ENCODE measurements at regions not wholly inside any gene's neighbourhood (a gene's known extent, or its start where the extent isn't known, plus 50 kb on each side); places are given as distances from the start of the nearest gene placed in this dataset.

DNA sequence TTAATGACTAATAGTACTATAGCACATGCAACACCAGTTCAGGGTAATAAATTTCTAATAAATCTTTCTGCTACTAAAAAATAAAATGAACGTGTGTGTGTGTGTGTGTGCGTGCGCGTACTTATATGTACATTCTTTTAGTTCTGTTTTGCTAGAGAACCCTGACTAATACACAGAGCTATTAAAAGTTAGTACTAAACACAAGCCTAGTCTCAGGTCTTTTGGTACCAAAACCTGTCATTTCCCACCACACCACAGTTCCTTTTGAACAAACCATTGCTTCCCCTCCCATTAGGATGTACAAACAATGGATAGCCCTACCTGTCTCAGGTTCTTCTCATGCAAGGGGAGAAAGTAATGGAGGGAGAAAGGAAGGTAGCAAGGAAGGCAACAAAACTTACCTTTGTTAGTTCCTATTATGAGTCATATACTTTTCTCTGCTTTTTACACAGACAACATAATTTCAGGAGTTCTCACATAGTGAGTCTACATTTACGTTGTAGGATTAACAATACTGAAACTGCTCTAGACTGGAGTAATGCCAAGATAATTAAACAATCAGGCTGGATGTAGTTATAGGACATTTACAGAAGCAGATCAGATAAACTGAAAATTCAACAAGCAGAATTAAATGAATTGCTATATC is 427.2 kb downstream of the KCNJ3 start:
- H3K27ac ChIP-seq = no peak overlapping the region
- H3K36me3 ChIP-seq = no peaks in the 10 kb centered on the region
- H3K27me3 ChIP-seq = no peaks in the 10 kb centered on the region
- TF ChIP-seq, protein P1, sequence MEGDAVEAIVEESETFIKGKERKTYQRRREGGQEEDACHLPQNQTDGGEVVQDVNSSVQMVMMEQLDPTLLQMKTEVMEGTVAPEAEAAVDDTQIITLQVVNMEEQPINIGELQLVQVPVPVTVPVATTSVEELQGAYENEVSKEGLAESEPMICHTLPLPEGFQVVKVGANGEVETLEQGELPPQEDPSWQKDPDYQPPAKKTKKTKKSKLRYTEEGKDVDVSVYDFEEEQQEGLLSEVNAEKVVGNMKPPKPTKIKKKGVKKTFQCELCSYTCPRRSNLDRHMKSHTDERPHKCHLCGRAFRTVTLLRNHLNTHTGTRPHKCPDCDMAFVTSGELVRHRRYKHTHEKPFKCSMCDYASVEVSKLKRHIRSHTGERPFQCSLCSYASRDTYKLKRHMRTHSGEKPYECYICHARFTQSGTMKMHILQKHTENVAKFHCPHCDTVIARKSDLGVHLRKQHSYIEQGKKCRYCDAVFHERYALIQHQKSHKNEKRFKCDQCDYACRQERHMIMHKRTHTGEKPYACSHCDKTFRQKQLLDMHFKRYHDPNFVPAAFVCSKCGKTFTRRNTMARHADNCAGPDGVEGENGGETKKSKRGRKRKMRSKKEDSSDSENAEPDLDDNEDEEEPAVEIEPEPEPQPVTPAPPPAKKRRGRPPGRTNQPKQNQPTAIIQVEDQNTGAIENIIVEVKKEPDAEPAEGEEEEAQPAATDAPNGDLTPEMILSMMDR (IDR thresholded peaks at IDR 0.05) = no peak
- H3K4me1 ChIP-seq = no peaks in the 10 kb centered on the region
- intact Hi-C loops (cut with DNase I) = no loop called here
- no peak for DNase-seq (ENCODE audit: low spot score in 2 of 2)
- H3K4me3 ChIP-seq = no peak overlapping the region
- peaks cover 0 to 7% of the 10 kb centered on the region in 2 donors for H3K9me3 ChIP-seq

DNA sequence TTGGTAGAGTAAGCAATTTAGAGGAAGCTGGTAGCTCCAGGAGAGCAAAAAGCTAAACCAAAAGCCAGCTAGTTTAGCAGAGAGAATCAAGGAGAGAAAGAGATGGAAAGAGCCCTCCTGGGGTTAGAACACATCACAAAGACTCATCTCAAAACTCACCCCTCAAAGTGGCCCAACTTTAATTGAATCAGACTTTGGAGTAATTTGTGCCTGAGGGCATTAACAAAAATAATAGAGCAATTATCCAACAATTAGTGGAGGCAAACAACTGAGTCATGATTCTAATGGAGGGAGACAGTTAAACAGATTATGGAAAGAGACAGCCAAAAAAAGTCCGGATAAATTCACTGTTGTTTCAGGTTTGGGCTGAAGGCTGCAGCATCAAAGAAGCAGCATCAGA is 417.4 kb downstream of the KCNJ3 start:
- TF ChIP-seq, protein P1 (IDR thresholded peaks at IDR 0.05) = no peak
- no peak overlapping the region for H3K27ac ChIP-seq
- DNase-seq (ENCODE audit: low spot score in 2 of 2) = no peak

DNA sequence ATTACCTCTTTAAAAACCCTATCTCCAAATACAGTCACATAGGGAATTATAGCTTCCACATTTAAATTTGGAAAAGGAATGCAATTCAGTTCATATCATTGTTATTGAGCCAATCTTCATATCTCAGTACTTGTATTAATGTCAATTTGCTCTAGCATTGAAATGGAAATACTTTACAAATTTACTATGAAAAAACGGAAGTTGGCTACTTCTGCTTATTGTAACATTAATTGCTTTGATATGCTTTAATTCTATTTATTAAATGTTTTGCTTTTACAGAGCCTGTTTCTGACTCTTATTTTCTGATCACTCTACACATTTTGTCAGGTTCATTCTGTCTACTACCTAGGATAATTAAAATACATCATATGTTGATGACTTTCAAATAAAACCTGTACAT is 412.6 kb downstream of the KCNJ3 start:
- TF ChIP-seq, protein P1 (IDR thresholded peaks at IDR 0.05) = no peak
- no peak overlapping the region for H3K27ac ChIP-seq
- no peak for DNase-seq (ENCODE audit: low spot score in 2 of 2)
- no peak overlapping the region for H3K4me3 ChIP-seq
- intact Hi-C loops (cut with DNase I) = no loop called here
- H3K36me3 ChIP-seq = no peaks in the 10 kb centered on the region
- no peaks in the 10 kb centered on the region for H3K4me1 ChIP-seq
- H3K9me3 ChIP-seq = no peaks in the 10 kb centered on the region
- no peaks in the 10 kb centered on the region for H3K27me3 ChIP-seq

More for the DNA sequence above, 417.4 kb downstream of the KCNJ3 start:
- Histone ChIP-seq H3K4me1 (no peaks in the 10 kb centered on the region), H3K9me3 (no peaks in the 10 kb centered on the region), H3K4me3 (no peak overlapping the region), H3K27me3 (no peaks in the 10 kb centered on the region), H3K36me3 (no peaks in the 10 kb centered on the region)
- intact Hi-C loops (cut with DNase I) = no loop called here

DNA sequence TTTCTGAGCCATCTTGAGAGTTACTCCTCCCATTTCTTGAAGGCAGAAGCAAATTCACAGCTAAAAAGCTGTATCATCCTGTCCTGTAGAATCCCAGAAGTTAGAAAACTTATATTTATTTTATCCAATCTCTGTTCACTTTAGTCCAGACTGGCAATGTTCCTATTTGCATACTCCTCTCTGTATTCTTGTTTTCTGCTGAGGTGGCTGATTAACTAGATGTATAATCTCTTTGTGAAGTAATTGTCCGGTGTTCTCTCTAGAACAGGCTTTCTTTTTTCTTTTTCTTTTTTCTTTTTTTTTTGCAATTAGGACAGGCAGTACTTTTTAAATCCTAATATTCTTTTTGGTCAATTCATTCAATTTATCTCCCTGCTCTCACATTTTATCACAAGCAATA is 411.0 kb downstream of the KCNJ3 start:
- no peaks in the 10 kb centered on the region for H3K9me3 ChIP-seq
- H3K27me3 ChIP-seq = no peaks in the 10 kb centered on the region
- TF ChIP-seq, protein P1 (IDR thresholded peaks at IDR 0.05) = no peak
- no peak overlapping the region for H3K4me3 ChIP-seq
- no peaks in the 10 kb centered on the region for H3K4me1 ChIP-seq
- H3K36me3 ChIP-seq = no peaks in the 10 kb centered on the region
- intact Hi-C loops (cut with DNase I) = no loop called here
- DNase-seq (ENCODE audit: low spot score in 2 of 2) = no peak
- no peak overlapping the region for H3K27ac ChIP-seq

DNA sequence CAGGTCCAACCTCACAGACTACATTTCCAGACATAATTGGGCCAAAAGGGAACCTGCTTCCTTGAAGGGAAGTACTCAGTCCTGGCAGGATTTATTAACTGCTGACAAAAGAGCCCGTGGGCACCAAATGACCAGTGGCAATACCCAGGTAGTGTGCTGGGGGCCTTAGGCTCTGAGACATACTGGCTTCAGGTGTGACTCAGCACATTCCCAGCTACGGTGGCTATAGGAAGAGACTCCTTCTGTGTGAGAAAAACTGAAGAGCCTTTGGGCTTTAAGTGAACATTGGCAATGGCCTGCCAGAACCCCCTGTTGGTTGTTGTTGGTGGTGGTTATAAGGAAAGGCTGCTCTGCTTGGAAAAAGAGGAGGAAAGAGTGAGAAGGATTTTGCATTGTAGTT is 401.8 kb downstream of the KCNJ3 start:
- TF ChIP-seq, protein P1 (IDR thresholded peaks at IDR 0.05) = no peak
- Histone ChIP-seq H3K27me3 (no peaks in the 10 kb centered on the region), H3K27ac (no peak overlapping the region), H3K4me3 (no peak overlapping the region), H3K4me1 (no peaks in the 10 kb centered on the region), H3K9me3 (no peaks in the 10 kb centered on the region), H3K36me3 (no peaks in the 10 kb centered on the region)
- intact Hi-C loops (cut with DNase I) = no loop called here
- DNase-seq (ENCODE audit: low spot score in 2 of 2) = no peak

DNA sequence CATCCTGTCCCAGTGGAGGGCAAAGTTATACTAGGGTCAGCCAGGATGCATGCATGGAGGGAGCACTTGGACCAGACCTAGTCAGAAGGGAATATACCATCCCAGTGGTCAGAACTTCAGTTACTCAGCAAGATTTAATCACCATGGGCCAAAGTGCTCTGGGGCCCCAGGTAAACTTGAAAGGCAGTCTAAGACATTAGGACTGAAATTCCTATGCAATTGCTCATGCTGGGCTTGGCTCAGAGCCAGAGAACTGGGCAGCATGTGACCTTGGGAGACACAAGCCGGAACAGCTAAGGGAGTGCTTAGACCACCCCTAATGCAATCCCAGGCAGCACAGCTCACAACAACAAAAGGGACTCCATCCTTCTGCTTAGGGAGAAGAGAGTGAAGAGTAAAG is 401.3 kb downstream of the KCNJ3 start:
- no peak for DNase-seq (ENCODE audit: low spot score in 2 of 2)
- no peak overlapping the region for H3K4me3 ChIP-seq
- intact Hi-C loops (cut with DNase I) = no loop called here
- H3K4me1 ChIP-seq = no peaks in the 10 kb centered on the region
- TF ChIP-seq, protein P1 (IDR thresholded peaks at IDR 0.05) = no peak
- no peak overlapping the region for H3K27ac ChIP-seq
- no peaks in the 10 kb centered on the region for H3K27me3 ChIP-seq
- H3K9me3 ChIP-seq = no peaks in the 10 kb centered on the region
- no peaks in the 10 kb centered on the region for H3K36me3 ChIP-seq
